HG03378 (cell line): ENCODE measurements at regions not wholly inside any gene's neighbourhood (a gene's known extent, or its start where the extent isn't known, plus 50 kb on each side); places are given as distances from the start of the nearest gene placed in this dataset.
A peak's percentile ranks its signal among the peaks of the same experiment; 100 is the strongest.
"Not testable (repeated sequence)": the region's sequence is repeated elsewhere in the genome, so short reads cannot be mapped to it uniquely, and the experiment has no call there.

Experiments used
- ATAC-seq: cut with Tn5 transposase; IDR thresholded peaks from one replicate; pipeline ENCODE4 v1.9.1; 2021; ENCODE audit warnings: mild to moderate bottlenecking, moderate library complexity; ENCODE audit not compliant: unreplicated experiment

GRCh38 chr3:176873261-176873660 is 324.0 kb downstream of the TBL1XR1 start:
- no peak for ATAC-seq

GRCh38 chr3:176872771-176873209 is 324.5 kb downstream of the TBL1XR1 start:
- ATAC-seq = peak; percentile 98

- ATAC-seq = no peak
These were observed 326.8 kb downstream of the TBL1XR1 start for GRCh38 chr3:176870451-176870850.

- no peak for ATAC-seq
These were observed 329.3 kb downstream of the TBL1XR1 start for GRCh38 chr3:176867681-176868663.

GRCh38 chr3:176861137-176861536 is 336.1 kb downstream of the TBL1XR1 start:
- ATAC-seq = no peak

GRCh38 chr3:176856721-176857120 is 340.6 kb downstream of the TBL1XR1 start:
- ATAC-seq = no peak

GRCh38 chr3:176855901-176856486 is 341.3 kb downstream of the TBL1XR1 start:
- ATAC-seq = no peak

GRCh38 chr3:176855213-176855612 is 342.1 kb downstream of the TBL1XR1 start:
- ATAC-seq = no peak

- ATAC-seq = no peak
These were observed 346.8 kb downstream of the TBL1XR1 start for GRCh38 chr3:176850498-176850897.

GRCh38 chr3:176848431-176849214 is 348.7 kb downstream of the TBL1XR1 start:
- no peak for ATAC-seq

- no peak for ATAC-seq
These were observed 354.4 kb downstream of the TBL1XR1 start for GRCh38 chr3:176842914-176843313.

GRCh38 chr3:176840641-176841286 is 356.5 kb downstream of the TBL1XR1 start:
- ATAC-seq = no peak

- ATAC-seq = no peak
These were observed 357.4 kb downstream of the TBL1XR1 start for GRCh38 chr3:176839901-176840300.

- ATAC-seq = no peak
These were observed 357.8 kb downstream of the TBL1XR1 start for GRCh38 chr3:176839466-176839865.

- ATAC-seq = not testable (repeated sequence)
These were observed 370.0 kb downstream of the TBL1XR1 start for GRCh38 chr3:176827244-176827643.

GRCh38 chr3:176824811-176825210 is 372.5 kb downstream of the TBL1XR1 start:
- ATAC-seq = no peak

GRCh38 chr3:176820764-176821163 is 376.5 kb downstream of the TBL1XR1 start:
- no peak for ATAC-seq

GRCh38 chr3:176816937-176817336 is 380.3 kb downstream of the TBL1XR1 start:
- ATAC-seq = no peak

GRCh38 chr3:176814285-176814684 is 383.0 kb downstream of the TBL1XR1 start:
- peak; percentile 80 for ATAC-seq

GRCh38 chr3:176807938-176808337 is 389.3 kb downstream of the TBL1XR1 start:
- ATAC-seq = no peak

- no peak for ATAC-seq
These were observed 397.6 kb downstream of the TBL1XR1 start for GRCh38 chr3:176799675-176800074.
